Testis (tissue), 2 donors: ENCODE measurements at regions not wholly inside any gene's neighbourhood (a gene's known extent, or its start where the extent isn't known, plus 50 kb on each side); places are given as distances from the start of the nearest gene placed in this dataset.

ENCODE experiments used
- POLR2A ChIP-seq: fragments of 450-650 bp; IDR thresholded peaks from one replicate; pipeline ENCODE4 v1.6.1; 2017; ENCODE audit warnings: antibody characterized with exemption, mild to moderate bottlenecking, moderate library complexity
- TF ChIP-seq, protein P1 (sequence below), 3 experiments: fragments of 450-650 bp in 2 of 3; fragments of 200-600 bp in 1 of 3; sonication (generic) in 1 of 3; IDR thresholded peaks; one replicate each; pipeline ENCODE4 v1.5.1; 2016 to 2019; ENCODE audit warnings: antibody characterized with exemption in 3 of 3, mild to moderate bottlenecking in 2 of 3, moderate library complexity in 1 of 3

DNA sequence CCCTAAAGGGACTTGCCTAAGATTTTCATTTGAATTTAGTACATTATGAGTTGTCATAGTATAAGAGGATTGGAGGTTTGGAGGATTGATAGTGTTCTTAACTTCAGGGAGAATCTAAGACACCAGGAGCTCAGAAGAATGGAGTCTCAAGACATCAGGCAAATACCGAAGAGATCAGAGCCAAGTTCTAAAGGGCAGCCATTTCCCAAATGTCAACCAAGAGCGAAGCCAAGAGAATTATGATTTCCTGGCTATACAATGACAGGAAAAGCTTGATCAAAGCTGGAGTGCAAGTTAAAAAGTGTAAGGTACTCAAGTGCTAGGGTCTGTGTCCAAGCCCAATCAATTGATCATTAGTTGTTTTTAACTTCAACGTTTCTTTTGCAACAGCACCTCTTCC lies 283.0 kb upstream of the FN1 start:
- TF ChIP-seq, protein P1, sequence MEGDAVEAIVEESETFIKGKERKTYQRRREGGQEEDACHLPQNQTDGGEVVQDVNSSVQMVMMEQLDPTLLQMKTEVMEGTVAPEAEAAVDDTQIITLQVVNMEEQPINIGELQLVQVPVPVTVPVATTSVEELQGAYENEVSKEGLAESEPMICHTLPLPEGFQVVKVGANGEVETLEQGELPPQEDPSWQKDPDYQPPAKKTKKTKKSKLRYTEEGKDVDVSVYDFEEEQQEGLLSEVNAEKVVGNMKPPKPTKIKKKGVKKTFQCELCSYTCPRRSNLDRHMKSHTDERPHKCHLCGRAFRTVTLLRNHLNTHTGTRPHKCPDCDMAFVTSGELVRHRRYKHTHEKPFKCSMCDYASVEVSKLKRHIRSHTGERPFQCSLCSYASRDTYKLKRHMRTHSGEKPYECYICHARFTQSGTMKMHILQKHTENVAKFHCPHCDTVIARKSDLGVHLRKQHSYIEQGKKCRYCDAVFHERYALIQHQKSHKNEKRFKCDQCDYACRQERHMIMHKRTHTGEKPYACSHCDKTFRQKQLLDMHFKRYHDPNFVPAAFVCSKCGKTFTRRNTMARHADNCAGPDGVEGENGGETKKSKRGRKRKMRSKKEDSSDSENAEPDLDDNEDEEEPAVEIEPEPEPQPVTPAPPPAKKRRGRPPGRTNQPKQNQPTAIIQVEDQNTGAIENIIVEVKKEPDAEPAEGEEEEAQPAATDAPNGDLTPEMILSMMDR (IDR thresholded peaks at IDR 0.05), result no peak
- TF ChIP-seq POLR2A, result no peak
